GM12864 (cell line): ENCODE measurements at regions not wholly inside any gene's neighbourhood (a gene's known extent, or its start where the extent isn't known, plus 50 kb on each side); places are given as distances from the start of the nearest gene placed in this dataset.

Experiments used
- DNase-seq: peaks from one replicate; pipeline ENCODE4 v3.0.0-alpha.2; 2011; ENCODE audit warnings: low read depth
- H3K4me3 ChIP-seq: 2 replicates; pipeline ENCODE4 v1.5.1; 2011; ENCODE audit warnings: mild to moderate bottlenecking, low read depth, low read length, control low read depth
- CTCF ChIP-seq: IDR thresholded peaks from 2 replicates; pipeline ENCODE4 v1.5.1; 2011; ENCODE audit warnings: low read depth, mild to moderate bottlenecking, moderate library complexity, low read length, control low read depth, inconsistent platforms; ENCODE audit errors: missing control alignments

DNA sequence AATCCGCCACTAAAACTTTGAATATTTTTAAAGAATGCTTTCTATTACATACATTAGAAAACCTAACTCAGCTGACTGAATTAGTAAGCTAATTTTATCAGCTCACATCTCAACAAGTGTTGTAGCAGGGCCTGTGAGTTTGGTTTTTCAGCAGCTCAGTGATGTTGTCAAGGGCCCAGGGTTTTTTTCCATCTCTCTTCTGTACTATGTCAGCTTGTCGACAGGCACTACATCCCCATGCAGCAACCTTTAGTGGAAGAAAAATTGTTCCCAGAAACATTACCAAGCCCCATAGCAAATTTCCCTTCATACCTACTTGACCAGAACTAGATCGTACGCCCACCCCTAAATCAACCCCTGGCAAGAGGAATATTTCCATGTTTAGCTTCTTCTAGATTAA, 170.3 kb upstream of the TNFAIP3 start:
- TF ChIP-seq CTCF = no peak
- no peak overlapping the region for H3K4me3 ChIP-seq
- DNase-seq = no peak

DNA sequence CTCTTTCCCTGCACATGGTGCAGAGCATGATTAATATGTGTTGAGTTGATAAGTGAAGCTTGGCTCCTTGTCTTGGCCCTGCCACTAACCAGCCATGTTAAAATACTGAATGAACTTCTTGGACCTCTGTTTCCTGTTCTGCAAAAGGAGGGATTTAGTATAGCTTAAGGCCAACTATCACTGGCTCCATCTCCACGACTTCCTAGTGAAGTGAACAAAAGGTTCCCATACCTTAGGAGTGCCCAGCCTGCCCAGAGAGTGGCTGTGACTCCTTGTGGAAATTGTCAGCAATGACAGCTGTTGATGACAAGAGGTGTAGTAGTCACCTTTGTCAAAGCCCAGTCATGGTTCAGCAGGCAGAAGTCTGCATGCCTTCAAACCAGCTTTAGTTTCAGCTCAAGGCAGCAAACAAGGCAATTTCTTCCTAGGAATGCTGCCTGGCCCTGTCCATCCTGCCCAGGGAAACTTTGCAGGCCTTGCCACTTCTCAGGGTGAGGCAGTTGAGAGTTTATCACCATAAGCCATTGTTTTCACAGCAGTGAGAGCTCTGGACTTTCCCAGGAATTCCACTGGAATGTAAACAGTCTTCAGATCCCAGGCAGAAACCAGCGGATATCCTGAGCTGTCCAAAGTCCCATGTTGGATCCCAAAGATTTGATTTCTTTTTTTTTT, 169.7 kb upstream of the TNFAIP3 start:
- no peak for DNase-seq
- no peak overlapping the region for H3K4me3 ChIP-seq
- peak; percentile 35 for TF ChIP-seq CTCF

GRCh38 chr6:137698636-137699030, 168.4 kb upstream of the TNFAIP3 start:
- TF ChIP-seq CTCF = no peak
- H3K4me3 ChIP-seq = no peak overlapping the region
- DNase-seq = no peak

GRCh38 chr6:137699031-137699683, 167.9 kb upstream of the TNFAIP3 start:
- no peak for TF ChIP-seq CTCF
- H3K4me3 ChIP-seq = no peak overlapping the region
- no peak for DNase-seq

- DNase-seq = no peak
- H3K4me3 ChIP-seq = no peak overlapping the region
- no peak for TF ChIP-seq CTCF
Observed at GRCh38 chr6:137700161-137700560, 166.9 kb upstream of the TNFAIP3 start.

DNA sequence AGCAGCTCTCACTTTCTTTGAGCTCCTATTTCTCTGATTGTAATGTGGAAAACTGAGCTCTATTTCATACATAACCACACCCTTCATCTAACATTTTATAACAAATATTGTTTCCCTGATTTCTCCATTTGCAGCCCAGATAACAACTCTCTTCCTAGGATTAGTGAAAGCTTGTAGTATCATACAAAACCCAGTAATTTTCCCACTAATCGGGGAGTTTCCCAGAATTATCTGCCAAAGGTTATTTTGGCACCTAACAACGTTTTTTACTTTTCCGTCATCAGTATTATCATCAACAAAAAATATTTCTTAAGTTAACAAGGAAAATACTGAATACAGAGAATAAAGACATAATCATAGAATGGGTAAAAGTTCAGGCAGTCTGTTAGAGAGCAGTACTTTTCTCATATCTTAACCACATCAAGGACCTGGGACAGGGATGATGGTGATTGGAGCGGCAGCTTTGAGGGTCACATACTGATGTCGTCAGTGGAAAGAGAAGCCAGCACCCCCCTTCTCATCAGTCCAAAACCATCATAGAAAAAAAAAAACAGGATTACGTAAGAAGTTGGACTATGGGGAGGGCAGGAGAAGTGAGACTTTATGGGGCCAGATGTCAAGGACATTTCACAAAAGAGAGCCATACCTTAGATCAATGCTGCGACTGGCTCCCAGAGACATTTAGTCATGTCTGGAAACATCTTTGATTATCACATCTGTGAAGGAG, 166.1 kb upstream of the TNFAIP3 start:
- no peak for TF ChIP-seq CTCF
- no peak overlapping the region for H3K4me3 ChIP-seq
- no peak for DNase-seq
